HL-60 (cell line): ENCODE measurements at regions not wholly inside any gene's neighbourhood (a gene's known extent, or its start where the extent isn't known, plus 50 kb on each side); places are given as distances from the start of the nearest gene placed in this dataset.
"Not testable (repeated sequence)": the region's sequence is repeated elsewhere in the genome, so short reads cannot be mapped to it uniquely, and the experiment has no call there.

ENCODE experiments used
- CTCF ChIP-seq: IDR thresholded peaks from one replicate; pipeline ENCODE4 v1.5.1; 2011; ENCODE audit warnings: low read length, control low read depth, inconsistent platforms; ENCODE audit not compliant: insufficient read depth
- GABPA ChIP-seq: IDR thresholded peaks from 2 replicates; pipeline ENCODE4 v1.6.1; 2012; ENCODE audit warnings: low read depth
- POLR2AphosphoS5 ChIP-seq: IDR thresholded peaks from 2 replicates; pipeline ENCODE4 v1.6.1; 2012; ENCODE audit warnings: low read depth
- REST ChIP-seq: IDR thresholded peaks from 2 replicates; pipeline ENCODE4 v1.6.1; 2012; ENCODE audit warnings: low read depth; ENCODE audit not compliant: insufficient replicate concordance

DNA sequence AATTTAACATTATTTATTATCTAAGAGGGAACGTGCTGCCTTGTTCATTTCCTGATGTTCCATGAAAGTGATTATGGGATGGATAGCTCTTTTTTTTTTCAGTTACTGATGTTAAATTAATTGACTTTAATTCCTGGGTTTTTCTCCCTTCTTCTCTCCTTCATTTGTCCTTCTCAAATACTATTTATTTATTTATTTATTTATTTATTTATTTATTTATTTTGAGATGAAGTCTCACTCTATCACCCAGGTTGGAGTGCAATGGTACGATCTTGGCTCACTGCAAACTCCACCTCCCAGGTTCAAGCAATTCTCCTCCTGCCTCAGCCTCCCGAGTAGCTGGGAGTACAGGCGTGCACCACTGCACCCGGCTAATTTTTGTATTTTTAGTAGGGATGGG lies 127.4 kb upstream of the KIF5B start:
- TF ChIP-seq POLR2AphosphoS5, CTCF, REST, GABPA: not testable (repeated sequence)
